Neural cell (in vitro differentiated cells): ENCODE measurements at regions not wholly inside any gene's neighbourhood (a gene's known extent, or its start where the extent isn't known, plus 50 kb on each side); places are given as distances from the start of the nearest gene placed in this dataset.

Experiments
- CTCF ChIP-seq: fragments of 450-650 bp; IDR thresholded peaks from 2 replicates; pipeline ENCODE4 v1.5.1; 2014; ENCODE audit warnings: antibody characterized with exemption, mild to moderate bottlenecking, moderate library complexity; ENCODE audit not compliant: poor library complexity, severe bottlenecking
- EP300 ChIP-seq: fragments of 450-650 bp; conservative IDR thresholded peaks from 2 replicates; pipeline ENCODE4 v1.6.1; 2014; ENCODE audit warnings: antibody characterized with exemption, mild to moderate bottlenecking, moderate library complexity; ENCODE audit not compliant: poor library complexity, severe bottlenecking
- EZH2 ChIP-seq: fragments of 200-600, 300-800 bp; shearing (Covaris generic), sonication (generic); IDR thresholded peaks from 2 replicates; pipeline ENCODE4 v1.6.1; 2014; ENCODE audit warnings: antibody characterized with exemption, low read length, borderline replicate concordance, mild to moderate bottlenecking; ENCODE audit not compliant: insufficient read depth, poor library complexity, severe bottlenecking
- MXI1 ChIP-seq: fragments of 450-650 bp; conservative IDR thresholded peaks from 2 replicates; pipeline ENCODE4 v1.6.1; 2014; ENCODE audit warnings: antibody characterized with exemption, mild to moderate bottlenecking; ENCODE audit not compliant: poor library complexity, severe bottlenecking
- POLR2AphosphoS5 ChIP-seq: IDR thresholded peaks from 2 replicates; pipeline ENCODE4 v1.6.1; 2012
- RAD21 ChIP-seq: fragments of 450-650 bp; conservative IDR thresholded peaks from 2 replicates; pipeline ENCODE4 v1.6.1; 2014; ENCODE audit warnings: antibody characterized with exemption, mild to moderate bottlenecking, moderate library complexity
- REST ChIP-seq: IDR thresholded peaks from 2 replicates; pipeline ENCODE4 v1.6.1; 2012; ENCODE audit warnings: borderline replicate concordance
- SMC3 ChIP-seq: fragments of 450-650 bp; conservative IDR thresholded peaks from 2 replicates; pipeline ENCODE4 v1.6.1; 2014; ENCODE audit warnings: antibody characterized with exemption, mild to moderate bottlenecking, moderate library complexity; ENCODE audit not compliant: poor library complexity
- TAF1 ChIP-seq: IDR thresholded peaks from 2 replicates; pipeline ENCODE4 v1.6.1; 2012; ENCODE audit warnings: low read depth

GRCh38 chr2:65586516-65586915 lies 154.1 kb upstream of the SPRED2 start:
- TF ChIP-seq POLR2AphosphoS5 = no peak
- TF ChIP-seq CTCF = no peak
- TF ChIP-seq SMC3 = no peak
- TF ChIP-seq REST = no peak
- TF ChIP-seq RAD21 = no peak
- TF ChIP-seq EZH2 = no peak
- no peak for TF ChIP-seq TAF1
- TF ChIP-seq EP300 = no peak
- TF ChIP-seq MXI1 = no peak
